Uterus (tissue), 2 donors: ENCODE measurements at regions not wholly inside any gene's neighbourhood (a gene's known extent, or its start where the extent isn't known, plus 50 kb on each side); places are given as distances from the start of the nearest gene placed in this dataset.
"Not testable (repeated sequence)": the region's sequence is repeated elsewhere in the genome, so short reads cannot be mapped to it uniquely, and the experiment has no call there.

Experiments
- POLR2A ChIP-seq, 2 donors: fragments of 450-650 bp; IDR thresholded peaks; one replicate each; pipeline ENCODE4 v1.6.1; 2016; ENCODE audit warnings: antibody characterized with exemption in 2 of 2, mild to moderate bottlenecking in 1 of 2, moderate library complexity in 1 of 2
- TF ChIP-seq, protein P1 (sequence below), 4 experiments: fragments of 200-600 bp in 2 of 4; fragments of 450-650 bp in 2 of 4; sonication (generic) in 2 of 4; IDR thresholded peaks; one replicate each; pipeline ENCODE4 v1.5.1; 2016 to 2019; ENCODE audit warnings: antibody characterized with exemption in 4 of 4, mild to moderate bottlenecking in 2 of 4, moderate library complexity in 1 of 4

DNA sequence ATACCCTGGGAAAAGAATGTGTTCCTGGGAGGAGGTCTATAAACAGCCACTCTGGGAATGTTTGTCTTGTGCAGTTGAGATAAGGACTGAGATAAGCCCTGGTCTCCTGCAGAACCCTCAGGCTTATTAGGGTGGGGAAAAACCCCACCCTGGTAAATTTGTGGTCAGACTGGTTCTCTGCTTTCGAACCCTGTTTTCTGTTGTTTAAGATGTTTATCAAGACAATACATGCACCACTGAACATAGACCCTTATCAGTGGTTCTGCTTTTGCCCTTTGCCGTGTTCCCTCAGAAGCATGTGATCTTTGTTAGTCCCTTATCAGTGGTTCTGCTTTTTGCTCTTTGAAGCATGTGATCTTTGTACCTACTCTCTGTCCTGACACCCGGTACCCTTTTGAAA is 956.0 kb downstream of the GRID1 start:
- TF ChIP-seq, protein P1, sequence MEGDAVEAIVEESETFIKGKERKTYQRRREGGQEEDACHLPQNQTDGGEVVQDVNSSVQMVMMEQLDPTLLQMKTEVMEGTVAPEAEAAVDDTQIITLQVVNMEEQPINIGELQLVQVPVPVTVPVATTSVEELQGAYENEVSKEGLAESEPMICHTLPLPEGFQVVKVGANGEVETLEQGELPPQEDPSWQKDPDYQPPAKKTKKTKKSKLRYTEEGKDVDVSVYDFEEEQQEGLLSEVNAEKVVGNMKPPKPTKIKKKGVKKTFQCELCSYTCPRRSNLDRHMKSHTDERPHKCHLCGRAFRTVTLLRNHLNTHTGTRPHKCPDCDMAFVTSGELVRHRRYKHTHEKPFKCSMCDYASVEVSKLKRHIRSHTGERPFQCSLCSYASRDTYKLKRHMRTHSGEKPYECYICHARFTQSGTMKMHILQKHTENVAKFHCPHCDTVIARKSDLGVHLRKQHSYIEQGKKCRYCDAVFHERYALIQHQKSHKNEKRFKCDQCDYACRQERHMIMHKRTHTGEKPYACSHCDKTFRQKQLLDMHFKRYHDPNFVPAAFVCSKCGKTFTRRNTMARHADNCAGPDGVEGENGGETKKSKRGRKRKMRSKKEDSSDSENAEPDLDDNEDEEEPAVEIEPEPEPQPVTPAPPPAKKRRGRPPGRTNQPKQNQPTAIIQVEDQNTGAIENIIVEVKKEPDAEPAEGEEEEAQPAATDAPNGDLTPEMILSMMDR (IDR thresholded peaks at IDR 0.05) = not testable (repeated sequence)
- TF ChIP-seq POLR2A (IDR thresholded peaks at IDR 0.05) = not testable (repeated sequence)
